Astrocyte (in vitro differentiated cells and primary cell): ENCODE measurements at regions not wholly inside any gene's neighbourhood (a gene's known extent, or its start where the extent isn't known, plus 50 kb on each side); places are given as distances from the start of the nearest gene placed in this dataset.
"Not testable (repeated sequence)": the region's sequence is repeated elsewhere in the genome, so short reads cannot be mapped to it uniquely, and the experiment has no call there.

Source experiments
- EZH2 ChIP-seq: IDR thresholded peaks from 2 replicates; pipeline ENCODE4 v1.6.1; 2012; ENCODE audit warnings: mild to moderate bottlenecking, low read length, inconsistent platforms; ENCODE audit not compliant: insufficient read depth
- TF ChIP-seq, protein P1 (sequence below): IDR thresholded peaks from 2 replicates; pipeline ENCODE4 v1.5.1; 2011; ENCODE audit warnings: low read depth, mild to moderate bottlenecking, inconsistent platforms, low read length, moderate library complexity; ENCODE audit not compliant: insufficient read depth

DNA sequence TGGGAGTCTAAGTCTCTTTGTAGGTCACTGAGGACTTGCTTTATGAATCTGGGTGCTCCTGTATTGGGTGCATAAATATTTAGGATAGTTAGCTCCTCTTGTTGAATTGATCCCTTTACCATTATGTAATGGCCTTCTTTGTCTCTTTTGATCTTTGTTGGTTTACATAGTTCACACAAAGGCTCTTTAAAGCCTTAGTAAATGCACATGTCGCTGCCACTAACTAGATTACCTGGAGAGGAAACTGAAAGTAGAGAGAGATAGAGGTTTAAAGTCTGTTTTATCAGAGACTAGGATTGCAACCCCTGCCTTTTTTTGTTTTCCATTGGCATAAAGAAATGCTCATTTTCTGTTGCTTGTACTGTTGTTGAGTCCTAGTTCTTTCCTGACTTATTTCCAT is 392.4 kb upstream of the GBE1 start:
- TF ChIP-seq, protein P1, sequence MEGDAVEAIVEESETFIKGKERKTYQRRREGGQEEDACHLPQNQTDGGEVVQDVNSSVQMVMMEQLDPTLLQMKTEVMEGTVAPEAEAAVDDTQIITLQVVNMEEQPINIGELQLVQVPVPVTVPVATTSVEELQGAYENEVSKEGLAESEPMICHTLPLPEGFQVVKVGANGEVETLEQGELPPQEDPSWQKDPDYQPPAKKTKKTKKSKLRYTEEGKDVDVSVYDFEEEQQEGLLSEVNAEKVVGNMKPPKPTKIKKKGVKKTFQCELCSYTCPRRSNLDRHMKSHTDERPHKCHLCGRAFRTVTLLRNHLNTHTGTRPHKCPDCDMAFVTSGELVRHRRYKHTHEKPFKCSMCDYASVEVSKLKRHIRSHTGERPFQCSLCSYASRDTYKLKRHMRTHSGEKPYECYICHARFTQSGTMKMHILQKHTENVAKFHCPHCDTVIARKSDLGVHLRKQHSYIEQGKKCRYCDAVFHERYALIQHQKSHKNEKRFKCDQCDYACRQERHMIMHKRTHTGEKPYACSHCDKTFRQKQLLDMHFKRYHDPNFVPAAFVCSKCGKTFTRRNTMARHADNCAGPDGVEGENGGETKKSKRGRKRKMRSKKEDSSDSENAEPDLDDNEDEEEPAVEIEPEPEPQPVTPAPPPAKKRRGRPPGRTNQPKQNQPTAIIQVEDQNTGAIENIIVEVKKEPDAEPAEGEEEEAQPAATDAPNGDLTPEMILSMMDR: not testable (repeated sequence)
- not testable (repeated sequence) for TF ChIP-seq EZH2
